Stimulated activated naive CD8-positive, alpha-beta T cell treated with anti-CD3 and anti-CD28 coated beads, Interleukin-15, Interleukin-2, amounts not matched to agents 100 U/mL and 50 U/mL, for 24 hours (primary cell): ENCODE measurements at regions not wholly inside any gene's neighbourhood (a gene's known extent, or its start where the extent isn't known, plus 50 kb on each side); places are given as distances from the start of the nearest gene placed in this dataset.
"Not testable (repeated sequence)": the region's sequence is repeated elsewhere in the genome, so short reads cannot be mapped to it uniquely, and the experiment has no call there.

ENCODE experiments used
- ATAC-seq: fragments of 150-1000 bp; cut with Tn5 transposase; one replicate; pipeline ENCODE4 v1.10.0; 2021
- DNase-seq: peaks from one replicate; pipeline ENCODE4 v3.0.0; 2021

- ATAC-seq (no peak), DNase-seq (no peak)
Measured at GRCh38 chr12:80045594-80045993, 53.7 kb upstream of the OTOGL start.

GRCh38 chr12:80044694-80045046, 54.7 kb upstream of the OTOGL start:
- ATAC-seq, result peak; percentile 33
- DNase-seq, result no peak

- DNase-seq, result no peak
- ATAC-seq, result no peak
Measured at GRCh38 chr12:80041692-80042091, 57.6 kb upstream of the OTOGL start.

DNA sequence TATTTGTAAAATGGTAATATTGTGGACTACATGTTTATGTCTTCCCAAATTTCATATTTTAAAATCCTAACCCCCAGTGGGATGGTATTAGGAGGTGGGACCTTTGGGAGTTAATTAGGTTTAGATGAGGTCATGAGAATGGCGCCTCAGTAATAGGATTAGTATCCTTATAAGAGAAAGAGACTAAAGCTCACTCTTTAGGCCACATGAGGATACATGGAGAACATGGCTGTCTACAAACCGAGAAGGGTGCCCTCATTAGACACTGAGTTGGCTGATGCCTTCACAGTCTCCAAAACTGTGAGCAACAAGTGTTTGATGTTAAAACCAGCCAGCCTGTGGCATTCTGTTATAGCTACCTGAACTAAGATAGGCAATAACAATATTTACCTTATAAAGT, 58.3 kb upstream of the OTOGL start:
- no peak for DNase-seq

GRCh38 chr12:80040075-80040738, 59.1 kb upstream of the OTOGL start:
- DNase-seq (no peak), ATAC-seq (peak; percentile 37)

More for the DNA sequence above, 58.3 kb upstream of the OTOGL start:
- ATAC-seq, result no peak

- ATAC-seq (no peak), DNase-seq (no peak)
Measured at GRCh38 chr12:80038062-80038560, 61.2 kb upstream of the OTOGL start.

DNA sequence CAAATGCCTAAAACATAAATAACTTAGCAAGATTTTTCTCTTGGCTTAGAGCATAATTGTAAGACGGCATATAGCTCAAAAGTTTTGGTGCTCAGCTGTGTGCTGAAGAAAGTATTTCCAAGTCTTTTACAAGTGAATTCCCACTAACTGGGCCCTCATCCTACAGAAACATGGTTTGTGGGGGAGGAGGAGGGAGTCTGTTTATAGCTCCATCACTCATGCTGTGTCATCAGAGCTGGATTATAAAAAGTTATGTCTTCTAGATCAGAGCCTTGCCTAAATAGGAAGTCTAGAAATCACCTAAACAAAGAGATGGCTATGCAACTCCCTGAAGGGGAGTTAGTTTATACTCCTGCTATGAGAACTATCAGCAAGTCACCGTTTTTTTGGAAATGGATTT, 65.9 kb upstream of the OTOGL start:
- ATAC-seq (no peak), DNase-seq (no peak)

DNA sequence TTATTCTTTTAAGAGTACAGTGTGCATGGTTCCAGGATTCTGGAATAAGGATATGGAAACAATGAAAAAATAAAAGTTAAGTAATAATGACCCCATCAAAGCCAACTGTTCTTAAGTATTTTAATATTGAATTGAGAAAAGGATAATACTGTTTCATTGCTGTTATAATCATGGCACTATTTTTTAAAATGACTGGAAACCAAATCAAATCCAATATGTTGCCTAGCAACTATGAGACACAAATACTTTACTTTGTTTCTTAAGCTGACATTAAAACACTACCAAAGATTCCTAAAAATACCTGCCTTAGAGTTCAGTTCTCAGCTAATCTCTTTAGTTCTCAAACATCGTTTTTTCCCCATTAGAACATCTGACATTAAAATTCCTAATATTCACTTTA, 66.4 kb upstream of the OTOGL start:
- ATAC-seq (no peak), DNase-seq (no peak)

DNA sequence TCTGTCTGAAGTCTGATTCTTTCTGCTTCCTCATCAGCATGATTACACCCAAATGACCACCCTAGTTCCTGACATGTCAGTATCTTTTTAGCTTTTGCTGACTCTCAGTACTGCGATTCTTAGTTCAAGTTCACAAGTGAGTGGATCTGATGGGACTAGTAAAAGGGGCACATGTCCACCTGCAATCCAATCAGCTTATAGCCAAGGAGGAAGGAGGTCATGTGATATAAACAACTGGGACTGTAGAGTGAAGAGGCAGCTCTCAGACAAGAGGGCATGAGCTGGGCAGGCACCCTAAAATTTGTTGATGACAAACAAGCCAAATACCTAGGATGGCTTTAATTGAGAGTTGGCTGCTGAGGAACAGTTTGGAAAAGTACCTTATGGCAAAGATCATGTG, 68.1 kb upstream of the OTOGL start:
- no peak for ATAC-seq
- no peak for DNase-seq

DNA sequence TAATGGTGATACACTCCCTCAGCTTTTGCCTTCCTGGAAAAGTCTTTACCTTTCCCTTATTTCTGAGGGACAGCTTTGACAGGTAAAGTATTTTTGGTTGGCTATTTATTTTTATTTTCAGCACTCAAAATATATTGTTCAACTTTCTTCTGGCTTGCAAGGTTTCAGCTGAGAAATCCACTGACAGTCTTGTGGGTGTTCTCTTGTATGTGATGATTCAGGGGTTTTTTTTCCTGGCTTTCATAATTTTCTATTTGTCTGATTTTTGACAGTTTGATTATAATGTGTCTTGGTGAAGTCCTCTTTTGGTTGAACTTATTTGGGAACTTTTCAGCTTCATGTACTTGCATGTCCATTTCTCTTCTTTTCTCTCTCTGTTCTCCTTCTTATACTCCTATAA, 73.7 kb upstream of the OTOGL start:
- DNase-seq, result no peak
- ATAC-seq, result no peak

DNA sequence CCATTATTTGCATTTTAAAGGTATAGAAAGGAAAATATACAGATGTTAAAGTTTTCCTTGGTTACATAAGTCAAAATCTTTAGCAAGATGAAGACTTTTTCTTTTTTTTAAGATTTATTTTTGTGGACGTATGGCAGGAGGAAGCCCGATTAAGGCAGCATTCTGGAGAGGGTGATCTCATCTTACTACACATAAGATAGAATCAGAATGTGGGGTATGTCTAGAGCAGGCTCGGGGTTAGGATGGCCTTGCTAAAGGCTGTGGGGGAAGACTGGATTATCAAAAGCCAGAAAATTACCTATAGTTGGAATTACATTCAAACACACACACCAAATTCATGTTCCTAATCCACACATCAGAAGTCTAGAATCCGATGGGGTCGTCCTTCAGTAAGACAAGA, 79.6 kb upstream of the OTOGL start:
- DNase-seq, result no peak
- ATAC-seq, result no peak

- ATAC-seq (no peak), DNase-seq (no peak)
Measured at GRCh38 chr12:80018119-80018518, 81.2 kb upstream of the OTOGL start.

GRCh38 chr12:80017261-80017870, 82.0 kb upstream of the OTOGL start:
- no peak for DNase-seq

GRCh38 chr12:80016684-80017083, 81.8 kb upstream of the PPP1R12A start:
- DNase-seq, result no peak
- no peak for ATAC-seq

More at GRCh38 chr12:80017261-80017870, 82.0 kb upstream of the OTOGL start:
- no peak for ATAC-seq

GRCh38 chr12:80015660-80016059, 80.8 kb upstream of the PPP1R12A start:
- ATAC-seq, result no peak
- no peak for DNase-seq

DNA sequence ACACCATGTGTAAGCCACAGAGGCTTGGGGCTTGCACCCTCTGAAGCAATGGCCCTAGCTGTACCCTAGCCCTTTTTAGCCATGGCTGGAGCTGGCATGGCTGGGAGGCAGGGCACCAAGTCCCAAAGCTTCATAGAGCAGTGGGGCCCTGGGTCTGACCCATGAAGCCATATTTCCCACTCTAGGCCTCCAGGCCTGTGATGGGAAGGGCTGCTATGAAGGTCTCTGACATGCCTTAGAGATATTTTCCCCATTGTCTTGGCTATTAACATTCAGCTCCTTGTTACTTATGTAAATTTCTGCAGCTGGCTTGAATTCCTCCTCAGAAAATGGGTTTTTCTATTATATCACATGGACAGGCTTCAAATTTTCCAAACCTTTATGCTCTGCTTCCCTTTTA, 68.8 kb upstream of the PPP1R12A start:
- not testable (repeated sequence) for DNase-seq
- peak; percentile 23 for ATAC-seq

DNA sequence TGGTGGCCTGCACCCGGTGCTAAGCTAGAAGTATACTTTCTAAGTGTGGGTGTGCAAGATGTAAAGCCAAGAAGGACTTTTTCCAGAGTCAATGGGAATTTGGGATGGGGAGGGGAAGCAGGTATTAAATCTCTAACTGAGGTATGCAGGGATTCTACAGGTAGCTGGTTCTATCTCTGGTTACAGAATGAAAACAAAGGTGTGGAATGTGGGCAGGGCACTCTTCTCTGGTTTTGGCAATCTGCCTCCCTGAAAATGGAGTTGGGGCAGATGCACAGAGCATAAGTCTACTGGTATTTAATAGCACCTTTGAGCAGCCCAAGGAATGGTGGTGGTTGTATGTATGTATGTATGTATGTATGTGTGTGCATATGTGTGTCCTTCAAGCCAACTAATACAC, 66.7 kb upstream of the PPP1R12A start:
- ATAC-seq (no peak), DNase-seq (no peak)

- no peak for DNase-seq
- ATAC-seq, result no peak
Measured at GRCh38 chr12:80000831-80001230, 65.9 kb upstream of the PPP1R12A start.

DNA sequence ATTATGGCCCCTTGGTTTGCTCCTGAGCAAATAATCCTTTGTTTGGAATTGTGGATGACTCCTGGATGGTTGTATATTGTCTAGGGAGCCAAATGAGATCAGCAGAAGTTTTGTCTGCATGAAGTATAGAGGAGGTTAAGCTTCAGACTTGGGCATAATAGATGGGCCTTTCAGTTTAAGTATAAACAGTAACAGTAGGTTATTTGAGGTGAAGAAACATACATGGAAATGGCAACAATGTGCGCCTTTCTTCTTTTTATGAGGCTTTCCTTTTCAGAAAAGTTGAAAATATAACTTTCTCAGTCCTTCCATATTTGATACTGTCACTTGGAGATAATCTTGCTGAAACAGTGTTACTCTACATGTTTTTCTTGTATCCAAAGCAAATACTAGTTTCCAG, 63.7 kb upstream of the PPP1R12A start:
- ATAC-seq, result no peak
- no peak for DNase-seq

- DNase-seq, result no peak
- no peak for ATAC-seq
Measured at GRCh38 chr12:79997096-79997791, 62.3 kb upstream of the PPP1R12A start.

DNA sequence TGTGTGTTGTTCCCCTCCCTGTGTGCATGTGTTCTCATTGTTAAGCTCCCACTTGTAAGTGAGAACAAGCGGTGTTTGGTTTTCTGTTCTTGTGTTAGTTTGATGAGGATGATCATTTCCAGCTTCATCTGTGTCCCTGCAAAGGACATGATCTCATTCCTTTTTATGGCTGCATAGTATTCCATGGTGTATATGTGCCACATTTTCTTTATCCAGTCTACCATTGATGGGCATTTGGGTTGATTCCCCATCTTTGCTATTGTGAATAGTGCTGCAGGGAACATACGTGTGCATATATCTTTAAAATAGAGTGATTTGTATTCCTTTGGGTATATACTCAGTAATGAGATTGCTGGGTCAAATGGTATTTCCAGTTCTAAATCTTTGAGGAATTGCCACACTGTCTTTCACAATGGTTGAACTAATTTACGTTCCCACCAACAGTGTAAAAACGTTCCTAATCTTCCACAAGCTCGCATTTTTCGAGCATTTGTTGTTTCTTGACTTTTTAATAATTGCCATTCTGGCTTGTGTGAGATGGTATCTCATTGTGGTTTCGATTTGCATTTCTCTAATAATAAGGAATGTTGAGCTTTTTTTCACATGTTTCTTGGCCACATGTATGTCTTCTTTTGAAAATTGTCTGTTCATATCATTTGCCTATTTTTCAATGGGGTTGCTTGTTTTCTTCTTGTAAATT, 60.6 kb upstream of the PPP1R12A start:
- not testable (repeated sequence) for ATAC-seq, DNase-seq

DNA sequence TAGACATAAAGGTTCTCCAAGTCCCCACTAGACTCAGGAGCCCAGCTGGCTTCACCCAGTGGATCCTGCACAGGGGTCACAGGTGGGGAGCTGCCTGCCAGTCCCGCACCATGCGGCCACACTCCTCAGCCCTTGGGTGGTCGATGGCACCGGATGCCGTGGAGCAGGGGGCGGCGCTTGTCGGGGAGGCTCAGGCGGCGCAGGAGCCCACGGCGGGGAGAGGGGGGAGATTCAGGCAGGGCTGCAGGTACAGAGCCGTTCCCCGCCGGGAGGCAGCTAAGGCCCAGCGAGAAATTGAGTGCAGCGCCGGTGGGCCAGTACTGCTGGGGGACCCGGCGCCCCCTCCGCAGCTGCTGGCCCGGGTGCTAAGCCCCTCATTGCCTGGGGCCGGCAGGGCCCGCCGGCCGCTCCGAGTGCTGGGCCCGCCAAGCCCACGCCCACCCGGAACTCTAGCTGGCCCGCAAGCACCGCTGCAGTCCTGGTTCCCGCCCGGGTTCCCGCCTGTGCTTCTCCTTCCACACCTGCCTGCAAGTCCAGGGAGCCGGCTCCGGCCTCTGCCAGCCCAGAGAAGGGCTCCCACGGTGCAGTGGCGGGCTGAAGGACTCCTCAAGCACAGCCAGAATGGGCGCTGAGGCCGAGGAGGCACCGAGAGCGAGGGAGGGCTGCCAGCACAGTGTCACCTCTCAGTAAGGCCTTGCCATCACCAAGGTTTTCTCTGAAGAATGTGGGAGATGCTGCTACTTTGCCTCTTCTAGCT, 58.4 kb upstream of the PPP1R12A start:
- no peak for ATAC-seq
- no peak for DNase-seq
